Lung (tissue), 11 donors: ENCODE measurements at regions not wholly inside any gene's neighbourhood (a gene's known extent, or its start where the extent isn't known, plus 50 kb on each side); places are given as distances from the start of the nearest gene placed in this dataset.

Experiments
- ATAC-seq: fragments of 200-7000 bp; cut with Tn5 transposase; one replicate; pipeline ENCODE4 v1.9.1; 2020; ENCODE audit warnings: moderate number of reproducible peaks; ENCODE audit not compliant: insufficient read depth, low FRiP score
- DNase-seq, 3 donors: peaks; one replicate each; pipeline ENCODE4 v3.0.0-alpha.2; 2013 to 2017
- H3K27ac ChIP-seq, 2 donors: one replicate each; pipeline ENCODE4 v1.5.1; 2013; ENCODE audit warnings: mild to moderate bottlenecking in 2 of 2, moderate library complexity in 2 of 2, control low read depth in 1 of 2, inconsistent platforms in 1 of 2, low read depth in 1 of 2, low read length in 1 of 2
- H3K27me3 ChIP-seq, 3 donors: one replicate each; pipeline ENCODE4 v1.5.1; 2013; ENCODE audit warnings: low read length in 2 of 3; ENCODE audit not compliant: control insufficient read depth in 3 of 3, insufficient read depth in 3 of 3
- H3K36me3 ChIP-seq, 4 donors: one replicate each; pipeline ENCODE4 v1.5.1; 2013; ENCODE audit warnings: low read length in 4 of 4, mild to moderate bottlenecking in 1 of 4, moderate library complexity in 1 of 4; ENCODE audit not compliant: control insufficient read depth in 4 of 4, insufficient read depth in 4 of 4
- H3K4me1 ChIP-seq, 5 donors: one replicate each; pipeline ENCODE4 v1.5.1; 2013; ENCODE audit warnings: low read length in 5 of 5, mild to moderate bottlenecking in 2 of 5, moderate library complexity in 1 of 5; ENCODE audit not compliant: control insufficient read depth in 5 of 5, insufficient read depth in 5 of 5
- H3K4me3 ChIP-seq: one replicate; pipeline ENCODE4 v1.5.1; 2013; ENCODE audit warnings: mild to moderate bottlenecking, control low read depth, moderate library complexity
- H3K9ac ChIP-seq, 2 donors: one replicate each; pipeline ENCODE4 v1.5.1; 2013; ENCODE audit warnings: low read length in 2 of 2, control low read depth in 1 of 2; ENCODE audit not compliant: insufficient read depth in 1 of 2
- H3K9me3 ChIP-seq, 4 donors: one replicate each; pipeline ENCODE4 v1.5.1; 2013; ENCODE audit warnings: low read length in 3 of 4, mild to moderate bottlenecking in 1 of 4, moderate library complexity in 1 of 4; ENCODE audit not compliant: control insufficient read depth in 4 of 4, insufficient read depth in 3 of 4
- WGBS, 2 donors: extraction: QIAGEN DNeasy Blood & Tissue Kit; methylation state at CpG; one replicate each; pipeline ENCODE4 v1.1.7; 2013; 5-methylcytosine and 5-hydroxymethylcytosine counted together
- TF ChIP-seq, protein P1 (sequence below): IDR thresholded peaks from 2 replicates; pipeline ENCODE4 v1.5.1; 2012; ENCODE audit warnings: mild to moderate bottlenecking; ENCODE audit errors: control extremely low read depth, extremely low read depth
- donor health status: control.
- donor health status: control.
- donor health status: Bipolar disorder and iron deficiency.
- donor health status: healthy.
- donor health status: DM: yes; HTN: yes; CAD: no.

DNA sequence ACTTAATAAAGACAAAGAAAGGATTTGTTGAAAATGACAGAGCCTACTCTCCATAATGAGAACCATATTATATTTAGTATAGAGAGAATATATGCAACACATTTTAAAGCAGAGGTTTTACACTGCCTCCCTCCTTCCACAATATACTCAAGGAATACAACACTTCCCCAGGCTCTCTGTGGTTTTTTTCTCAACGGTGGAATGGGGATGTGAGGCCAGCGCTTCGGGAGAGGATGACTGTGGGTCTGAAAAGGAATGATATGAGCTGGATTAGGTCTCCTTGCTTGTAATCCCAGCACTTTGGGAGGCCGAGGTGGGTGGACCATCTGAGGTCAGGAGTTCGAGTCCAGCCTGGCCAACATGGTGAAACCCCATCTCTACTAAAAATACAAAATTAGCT is 348.7 kb upstream of the KLF3 start:
- Histone ChIP-seq H3K36me3 (no peaks in the 10 kb centered on the region), H3K27me3 (no peaks in the 10 kb centered on the region), H3K9me3 (peaks cover 0 to 2% (median 0%) of the 10 kb centered on the region in 4 donors), H3K27ac (no peak overlapping the region), H3K9ac (no peak overlapping the region), H3K4me3 (no peak overlapping the region), H3K4me1 (peaks cover 0 to 20% (median 8%) of the 10 kb centered on the region in 5 donors)
- DNase-seq (no peak), ATAC-seq (no peak)
- TF ChIP-seq, protein P1, sequence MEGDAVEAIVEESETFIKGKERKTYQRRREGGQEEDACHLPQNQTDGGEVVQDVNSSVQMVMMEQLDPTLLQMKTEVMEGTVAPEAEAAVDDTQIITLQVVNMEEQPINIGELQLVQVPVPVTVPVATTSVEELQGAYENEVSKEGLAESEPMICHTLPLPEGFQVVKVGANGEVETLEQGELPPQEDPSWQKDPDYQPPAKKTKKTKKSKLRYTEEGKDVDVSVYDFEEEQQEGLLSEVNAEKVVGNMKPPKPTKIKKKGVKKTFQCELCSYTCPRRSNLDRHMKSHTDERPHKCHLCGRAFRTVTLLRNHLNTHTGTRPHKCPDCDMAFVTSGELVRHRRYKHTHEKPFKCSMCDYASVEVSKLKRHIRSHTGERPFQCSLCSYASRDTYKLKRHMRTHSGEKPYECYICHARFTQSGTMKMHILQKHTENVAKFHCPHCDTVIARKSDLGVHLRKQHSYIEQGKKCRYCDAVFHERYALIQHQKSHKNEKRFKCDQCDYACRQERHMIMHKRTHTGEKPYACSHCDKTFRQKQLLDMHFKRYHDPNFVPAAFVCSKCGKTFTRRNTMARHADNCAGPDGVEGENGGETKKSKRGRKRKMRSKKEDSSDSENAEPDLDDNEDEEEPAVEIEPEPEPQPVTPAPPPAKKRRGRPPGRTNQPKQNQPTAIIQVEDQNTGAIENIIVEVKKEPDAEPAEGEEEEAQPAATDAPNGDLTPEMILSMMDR, result no peak
- 80 to 84% methylated on average over 5 of the region's 5 CpGs for WGBS, 2 donors

DNA sequence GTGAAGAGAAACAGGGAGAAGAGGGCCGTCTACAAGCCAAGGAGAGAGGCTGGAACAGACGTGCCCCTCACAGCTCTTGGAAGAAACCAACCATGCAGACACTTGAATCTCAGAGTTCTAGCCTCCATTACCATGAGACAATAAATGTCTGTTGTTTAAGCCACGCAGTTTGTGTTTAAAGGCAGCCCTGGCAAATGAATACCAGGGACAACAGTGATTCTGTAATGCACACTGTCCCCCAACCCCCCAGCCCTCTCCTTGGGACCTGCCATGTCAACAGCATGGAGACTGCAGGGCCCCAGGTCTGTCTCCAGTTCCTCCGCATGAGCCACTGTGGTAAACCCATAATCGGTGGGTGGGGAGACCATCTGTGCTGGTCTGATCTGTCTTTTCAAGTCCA is 348.0 kb upstream of the KLF3 start:
- WGBS, 2 donors, result 97 to 99% methylated on average over 5 of the region's 5 CpGs
- Histone ChIP-seq H3K27ac (no peak overlapping the region), H3K36me3 (no peaks in the 10 kb centered on the region), H3K9ac (no peak overlapping the region), H3K4me3 (no peak overlapping the region), H3K27me3 (no peaks in the 10 kb centered on the region), H3K4me1 (peaks cover 0 to 22% (median 9%) of the 10 kb centered on the region in 5 donors), H3K9me3 (peaks cover 0 to 2% (median 0%) of the 10 kb centered on the region in 4 donors)
- TF ChIP-seq, protein P1, result no peak
- DNase-seq (no peak), ATAC-seq (no peak)

- Histone ChIP-seq H3K9ac (no peak overlapping the region), H3K4me3 (no peak overlapping the region), H3K27ac (no peak overlapping the region), H3K36me3 (no peaks in the 10 kb centered on the region), H3K9me3 (no peaks in the 10 kb centered on the region), H3K27me3 (no peaks in the 10 kb centered on the region), H3K4me1 (peaks cover 0 to 22% (median 9%) of the 10 kb centered on the region in 5 donors)
- WGBS, 2 donors, result 95 to 99% methylated on average over 3 of the region's 3 CpGs
- DNase-seq (no peak), ATAC-seq (no peak)
- TF ChIP-seq, protein P1, result no peak
Measured at GRCh38 chr4:38317041-38317674, 346.8 kb upstream of the KLF3 start.
